ENCODE measurements at regions not wholly inside any gene's neighbourhood (a gene's known extent, or its start where the extent isn't known, plus 50 kb on each side); places are given as distances from the start of the nearest gene placed in this dataset.

GRCh38 chr3:792630-793029 is 300.2 kb upstream of the CNTN6 start:
- Histone ChIP-seq H3K9me2 (ENCODE audit: insufficient read depth) (no peaks in the 10 kb centered on the region), H3K9me3 (ENCODE audit: insufficient read depth, low read depth) (no peaks in the 10 kb centered on the region), H3K4me1 (replicated peaks; ENCODE audit: insufficient read depth) (no peaks in the 10 kb centered on the region), H3K79me2 (ENCODE audit: low read depth) (no peaks in the 10 kb centered on the region), H3K27me3 (ENCODE audit: insufficient read depth, low read depth) (no peaks in the 10 kb centered on the region), H4K20me1 (ENCODE audit: insufficient read depth) (no peaks in the 10 kb centered on the region), H3K27ac (no peak overlapping the region), H3K4me2 (no peak overlapping the region), H3F3A (ENCODE audit: insufficient read depth, low read depth) (no peaks in the 10 kb centered on the region), H3K36me3 (ENCODE audit: low read depth) (no peaks in the 10 kb centered on the region), H2AFZ (no peak overlapping the region), H3K4me3 (no peak overlapping the region)
- ChIA-PET POLR2A (ENCODE audit: unreplicated experiment) (no interaction called here), CTCF (no interaction called here)
- BruUV-seq (replicated peaks), result no TSS peak
- intact Hi-C loops (cut with micrococcal nuclease; ENCODE audit: unreplicated experiment), result no loop called here
- no peak for DNase-seq
- TF ChIP-seq EZH2 (IDR thresholded peaks at IDR 0.05; ENCODE audit: low read depth), result no peak
- TF ChIP-seq, protein P1, sequence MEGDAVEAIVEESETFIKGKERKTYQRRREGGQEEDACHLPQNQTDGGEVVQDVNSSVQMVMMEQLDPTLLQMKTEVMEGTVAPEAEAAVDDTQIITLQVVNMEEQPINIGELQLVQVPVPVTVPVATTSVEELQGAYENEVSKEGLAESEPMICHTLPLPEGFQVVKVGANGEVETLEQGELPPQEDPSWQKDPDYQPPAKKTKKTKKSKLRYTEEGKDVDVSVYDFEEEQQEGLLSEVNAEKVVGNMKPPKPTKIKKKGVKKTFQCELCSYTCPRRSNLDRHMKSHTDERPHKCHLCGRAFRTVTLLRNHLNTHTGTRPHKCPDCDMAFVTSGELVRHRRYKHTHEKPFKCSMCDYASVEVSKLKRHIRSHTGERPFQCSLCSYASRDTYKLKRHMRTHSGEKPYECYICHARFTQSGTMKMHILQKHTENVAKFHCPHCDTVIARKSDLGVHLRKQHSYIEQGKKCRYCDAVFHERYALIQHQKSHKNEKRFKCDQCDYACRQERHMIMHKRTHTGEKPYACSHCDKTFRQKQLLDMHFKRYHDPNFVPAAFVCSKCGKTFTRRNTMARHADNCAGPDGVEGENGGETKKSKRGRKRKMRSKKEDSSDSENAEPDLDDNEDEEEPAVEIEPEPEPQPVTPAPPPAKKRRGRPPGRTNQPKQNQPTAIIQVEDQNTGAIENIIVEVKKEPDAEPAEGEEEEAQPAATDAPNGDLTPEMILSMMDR (conservative IDR thresholded peaks at IDR 0.05), result no peak

DNA sequence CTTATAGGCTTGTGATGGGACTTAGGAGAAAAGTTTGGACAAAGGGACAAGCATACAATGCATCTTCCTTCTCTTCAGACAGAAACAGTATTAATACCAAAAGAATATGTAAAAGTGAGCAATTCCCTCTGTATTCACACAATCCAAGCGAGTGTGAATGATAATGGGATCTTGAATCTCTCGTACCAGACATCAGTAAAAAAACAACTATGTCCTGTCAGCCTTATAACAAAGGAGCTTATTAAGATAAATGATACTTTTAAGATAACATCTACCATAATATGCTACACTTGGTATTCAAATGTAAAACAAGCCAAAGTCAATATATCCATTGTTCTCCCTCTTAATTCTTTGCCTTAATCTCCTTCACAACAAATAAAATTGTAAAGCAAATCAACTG is 288.6 kb upstream of the CNTN6 start:
- no peak for DNase-seq

GRCh38 chr3:805326-805725 is 287.5 kb upstream of the CNTN6 start:
- Histone ChIP-seq H3K9me2 (ENCODE audit: insufficient read depth) (no peaks in the 10 kb centered on the region), H3K4me2 (no peak overlapping the region), H4K20me1 (ENCODE audit: insufficient read depth) (no peaks in the 10 kb centered on the region), H3K36me3 (ENCODE audit: low read depth) (no peaks in the 10 kb centered on the region), H3K27ac (no peak overlapping the region), H3K79me2 (ENCODE audit: low read depth) (no peaks in the 10 kb centered on the region), H3K27me3 (ENCODE audit: insufficient read depth, low read depth) (no peaks in the 10 kb centered on the region), H3F3A (ENCODE audit: insufficient read depth, low read depth) (no peaks in the 10 kb centered on the region), H3K4me1 (replicated peaks; ENCODE audit: insufficient read depth) (no peaks in the 10 kb centered on the region), H2AFZ (no peak overlapping the region), H3K4me3 (no peak overlapping the region), H3K9me3 (ENCODE audit: insufficient read depth, low read depth) (no peaks in the 10 kb centered on the region)
- no peak for DNase-seq
- intact Hi-C loops (cut with micrococcal nuclease; ENCODE audit: unreplicated experiment), result no loop called here
- no peak for TF ChIP-seq EZH2 (IDR thresholded peaks at IDR 0.05; ENCODE audit: low read depth)
- TF ChIP-seq, protein P1 (conservative IDR thresholded peaks at IDR 0.05), result no peak
- no TSS peak for BruUV-seq (replicated peaks)
- POLR2A ChIA-PET (ENCODE audit: unreplicated experiment), result no interaction called here
- CTCF ChIA-PET, result no interaction called here

More for the DNA sequence above, 288.6 kb upstream of the CNTN6 start:
- Histone ChIP-seq H3K9me3 (ENCODE audit: insufficient read depth, low read depth) (no peaks in the 10 kb centered on the region), H3K9me2 (ENCODE audit: insufficient read depth) (no peaks in the 10 kb centered on the region), H3K4me3 (no peak overlapping the region), H3K4me2 (no peak overlapping the region), H3K4me1 (replicated peaks; ENCODE audit: insufficient read depth) (no peaks in the 10 kb centered on the region), H3K27me3 (ENCODE audit: insufficient read depth, low read depth) (no peaks in the 10 kb centered on the region), H4K20me1 (ENCODE audit: insufficient read depth) (no peaks in the 10 kb centered on the region), H2AFZ (no peak overlapping the region), H3K27ac (no peak overlapping the region), H3K36me3 (ENCODE audit: low read depth) (no peaks in the 10 kb centered on the region), H3F3A (ENCODE audit: insufficient read depth, low read depth) (no peaks in the 10 kb centered on the region), H3K79me2 (ENCODE audit: low read depth) (no peaks in the 10 kb centered on the region)
- intact Hi-C loops (cut with micrococcal nuclease; ENCODE audit: unreplicated experiment), result no loop called here
- ChIA-PET CTCF (no interaction called here), POLR2A (ENCODE audit: unreplicated experiment) (no interaction called here)
- BruUV-seq (replicated peaks), result no TSS peak
- no peak for TF ChIP-seq EZH2 (IDR thresholded peaks at IDR 0.05; ENCODE audit: low read depth)
- TF ChIP-seq, protein P1 (conservative IDR thresholded peaks at IDR 0.05), result no peak
